Cardiac muscle cell (in vitro differentiated cells and primary cell): ENCODE measurements at regions not wholly inside any gene's neighbourhood (a gene's known extent, or its start where the extent isn't known, plus 50 kb on each side); places are given as distances from the start of the nearest gene placed in this dataset.
"Not testable (repeated sequence)": the region's sequence is repeated elsewhere in the genome, so short reads cannot be mapped to it uniquely, and the experiment has no call there.

Source experiments
- DNase-seq, 2 donors: peaks; one replicate each; pipeline versions ENCODE4 v3.0.0 to v3.0.0-alpha.2; 2010 to 2017; ENCODE audit warnings: low read depth in 1 of 2, low spot score in 1 of 2
- H3K27ac ChIP-seq: fragments of 200-600 bp; sonication (generic); 2 replicates; pipeline ENCODE4 v1.5.1; 2016
- H3K27me3 ChIP-seq: fragments of 200-600 bp; sonication (generic); 2 replicates; pipeline ENCODE4 v1.6.0; 2016; ENCODE audit warnings: control low read depth
- H3K36me3 ChIP-seq: fragments of 200-600 bp; sonication (generic); 2 replicates; pipeline ENCODE4 v1.5.1; 2016; ENCODE audit warnings: control low read depth
- H3K4me1 ChIP-seq: fragments of 200-600 bp; sonication (generic); 2 replicates; pipeline ENCODE4 v1.8.1; 2017; ENCODE audit warnings: low read depth, mild to moderate bottlenecking, mixed run types
- H3K4me3 ChIP-seq: fragments of 200-600 bp; sonication (generic); 2 replicates; pipeline ENCODE4 v1.5.1; 2016; ENCODE audit warnings: mild to moderate bottlenecking
- H3K9me3 ChIP-seq: fragments of 200-600 bp; sonication (generic); 2 replicates; pipeline ENCODE4 v1.5.1; 2017; ENCODE audit warnings: low read depth, mild to moderate bottlenecking, control low read depth
- CTCF ChIP-seq: IDR thresholded peaks from 2 replicates; pipeline ENCODE4 v1.5.1; 2012; ENCODE audit warnings: low read depth, mild to moderate bottlenecking, low read length

DNA sequence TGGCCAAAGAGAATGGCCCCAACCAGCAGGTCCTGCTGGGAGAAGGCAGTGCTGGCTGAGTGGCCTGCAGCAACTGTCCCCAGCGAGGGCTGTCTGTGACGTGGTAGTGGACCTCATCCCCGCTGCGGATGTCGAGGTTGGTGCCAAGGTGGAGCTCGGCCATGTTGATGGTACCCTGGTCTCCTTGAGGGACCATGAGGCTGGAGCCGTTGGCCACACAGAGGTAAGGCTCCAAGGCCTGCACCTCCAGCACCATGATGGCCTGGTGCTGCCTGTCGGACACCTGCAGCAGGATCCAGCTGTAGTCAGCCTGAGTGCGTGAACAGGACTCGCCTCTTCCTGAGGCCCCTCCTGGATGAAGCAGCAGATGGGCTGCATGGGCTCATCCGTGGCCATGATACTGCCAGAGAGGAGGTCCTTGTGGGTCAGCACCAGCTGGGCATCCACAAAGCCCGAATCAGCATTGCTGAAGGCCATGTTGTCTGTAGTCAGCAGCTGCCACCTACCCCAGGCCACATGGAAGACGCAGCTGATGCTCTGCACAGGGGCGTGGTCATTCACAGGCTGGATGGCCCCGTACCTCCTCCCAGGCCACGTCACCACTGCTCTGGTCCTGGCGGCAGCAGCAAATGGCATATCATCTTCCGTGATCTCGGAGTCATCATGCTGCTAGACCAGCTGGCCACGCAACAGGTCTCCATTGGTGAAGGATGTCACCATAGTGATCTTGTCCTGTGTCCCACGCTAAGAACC is 167.5 kb downstream of the GOLGA6L4 start:
- H3K36me3 ChIP-seq: no peaks in the 10 kb centered on the region
- no peaks in the 10 kb centered on the region for H3K9me3 ChIP-seq
- TF ChIP-seq CTCF: no peak
- H3K4me1 ChIP-seq: no peaks in the 10 kb centered on the region
- H3K27me3 ChIP-seq: no peaks in the 10 kb centered on the region
- no peak for DNase-seq
- no peak overlapping the region for H3K27ac ChIP-seq
- no peak overlapping the region for H3K4me3 ChIP-seq

GRCh38 chr15:84409357-84409756 is 173.8 kb downstream of the GOLGA6L4 start:
- not testable (repeated sequence) for H3K36me3 ChIP-seq, H3K4me3 ChIP-seq, DNase-seq, H3K9me3 ChIP-seq, H3K27ac ChIP-seq, H3K27me3 ChIP-seq, H3K4me1 ChIP-seq

DNA sequence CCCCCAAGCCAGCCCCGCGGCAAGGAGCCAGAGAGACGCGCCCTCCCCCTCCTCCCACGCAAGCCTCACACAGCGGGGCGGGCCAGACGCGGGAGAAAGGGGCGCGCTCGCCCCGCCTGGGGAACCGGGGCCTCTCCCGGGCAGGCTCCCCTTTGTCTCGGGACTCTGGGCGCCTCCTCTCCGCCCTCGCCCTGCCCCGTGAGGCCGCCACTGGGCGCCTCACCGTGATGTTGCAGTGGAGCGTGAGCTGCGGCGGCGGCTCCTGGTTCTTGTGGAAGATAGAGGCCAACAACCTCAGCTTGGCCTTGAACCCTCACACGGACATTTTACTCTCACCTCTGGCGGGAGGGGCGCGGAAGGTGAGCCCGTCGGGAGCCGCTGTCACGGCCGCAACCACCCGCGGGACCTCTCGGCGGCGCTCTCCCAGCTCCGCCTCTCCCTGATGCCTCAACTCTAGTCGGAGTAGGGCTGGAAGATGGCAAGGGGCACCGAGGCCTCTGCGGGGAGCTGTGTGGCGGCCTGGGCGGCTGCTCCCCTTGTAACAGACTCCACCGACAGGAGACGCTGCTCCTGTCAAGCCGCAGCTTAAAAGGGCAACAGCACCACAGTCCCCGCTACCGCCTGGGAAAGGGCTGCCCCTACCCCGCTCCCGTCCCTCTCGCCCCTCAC is 179.2 kb upstream of the ZSCAN2 start:
- not testable (repeated sequence) for H3K27ac ChIP-seq, H3K4me1 ChIP-seq, H3K27me3 ChIP-seq, DNase-seq, H3K36me3 ChIP-seq, H3K9me3 ChIP-seq, H3K4me3 ChIP-seq

GRCh38 chr15:84425327-84425726 is 175.5 kb upstream of the ZSCAN2 start:
- not testable (repeated sequence) for DNase-seq, H3K9me3 ChIP-seq, H3K4me3 ChIP-seq, H3K27ac ChIP-seq, H3K27me3 ChIP-seq, H3K4me1 ChIP-seq, H3K36me3 ChIP-seq

DNA sequence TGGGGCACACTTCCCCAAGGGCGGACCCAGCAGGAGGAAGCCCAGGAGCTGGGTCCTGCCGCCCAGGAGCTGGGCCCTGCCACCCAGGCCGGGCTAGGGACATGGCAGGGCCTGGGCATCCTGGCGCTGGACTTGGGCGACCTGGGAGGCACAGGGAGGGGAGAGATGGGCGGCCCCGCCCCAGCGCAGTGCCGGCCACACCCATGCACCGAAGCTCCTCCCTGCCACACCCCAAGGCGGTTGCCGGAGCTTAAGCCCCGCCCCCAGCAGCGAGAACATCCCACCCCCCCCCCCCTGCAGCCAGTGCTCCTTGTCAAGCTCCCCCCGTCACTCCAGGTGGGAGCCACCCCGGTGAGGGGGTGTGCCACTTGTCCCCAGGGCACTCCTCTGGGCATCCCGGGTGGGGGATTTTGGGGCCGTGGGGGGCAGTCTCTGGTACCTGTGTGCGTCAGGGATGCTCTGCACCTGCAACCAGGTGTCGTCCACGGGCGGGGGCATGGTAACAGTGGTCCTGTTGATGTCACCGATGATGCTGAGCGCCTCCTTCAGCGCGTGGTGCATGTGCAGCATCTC is 127.4 kb upstream of the ZSCAN2 start:
- H3K27ac ChIP-seq, H3K36me3 ChIP-seq, DNase-seq, H3K9me3 ChIP-seq, H3K27me3 ChIP-seq, H3K4me1 ChIP-seq, H3K4me3 ChIP-seq: not testable (repeated sequence)

DNA sequence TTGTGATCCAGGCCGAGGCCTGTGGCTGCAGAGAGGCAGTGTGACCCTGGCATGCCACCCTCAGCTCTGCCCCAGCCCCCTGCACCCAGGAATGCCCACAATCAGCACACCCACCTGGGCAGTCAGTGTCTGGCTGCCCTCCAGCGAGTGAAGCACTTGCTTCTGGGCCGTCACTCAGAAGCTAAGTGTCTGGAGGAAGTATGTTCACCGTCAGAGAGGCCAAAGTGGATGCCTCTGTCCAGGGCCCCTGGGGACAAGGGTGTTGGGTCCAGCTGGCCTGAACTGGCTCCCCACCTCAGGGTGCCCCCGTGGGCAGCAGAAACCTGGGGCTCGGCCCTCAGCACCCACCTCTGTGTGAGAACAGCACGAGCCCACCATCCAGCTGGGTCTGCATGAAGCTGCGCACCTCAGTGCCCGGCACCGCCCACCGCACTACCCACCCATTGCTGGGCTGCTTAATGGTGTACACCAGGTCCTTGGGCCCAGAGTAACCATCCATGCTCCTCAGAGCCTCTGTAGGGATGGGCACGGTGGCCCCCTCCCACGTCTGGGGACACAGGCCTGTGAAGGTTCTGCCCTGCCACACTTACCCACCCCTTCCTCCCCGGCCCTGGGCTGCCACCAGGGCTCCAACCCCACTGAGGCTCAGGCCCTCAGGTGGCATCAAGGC is 124.3 kb upstream of the ZSCAN2 start:
- H3K27me3 ChIP-seq, H3K9me3 ChIP-seq, H3K36me3 ChIP-seq, H3K4me1 ChIP-seq, DNase-seq, H3K4me3 ChIP-seq, H3K27ac ChIP-seq: not testable (repeated sequence)

GRCh38 chr15:84477550-84477949 is 123.3 kb upstream of the ZSCAN2 start:
- not testable (repeated sequence) for H3K27me3 ChIP-seq

GRCh38 chr15:84480174-84480681 is 120.6 kb upstream of the ZSCAN2 start:
- H3K4me3 ChIP-seq, H3K27me3 ChIP-seq, H3K27ac ChIP-seq, H3K4me1 ChIP-seq, H3K9me3 ChIP-seq, H3K36me3 ChIP-seq, DNase-seq: not testable (repeated sequence)

More at GRCh38 chr15:84477550-84477949, 123.3 kb upstream of the ZSCAN2 start:
- H3K9me3 ChIP-seq, H3K4me3 ChIP-seq, DNase-seq, H3K27ac ChIP-seq, H3K4me1 ChIP-seq, H3K36me3 ChIP-seq: not testable (repeated sequence)

GRCh38 chr15:84483859-84484258 is 117.0 kb upstream of the ZSCAN2 start:
- DNase-seq: not testable (repeated sequence)

DNA sequence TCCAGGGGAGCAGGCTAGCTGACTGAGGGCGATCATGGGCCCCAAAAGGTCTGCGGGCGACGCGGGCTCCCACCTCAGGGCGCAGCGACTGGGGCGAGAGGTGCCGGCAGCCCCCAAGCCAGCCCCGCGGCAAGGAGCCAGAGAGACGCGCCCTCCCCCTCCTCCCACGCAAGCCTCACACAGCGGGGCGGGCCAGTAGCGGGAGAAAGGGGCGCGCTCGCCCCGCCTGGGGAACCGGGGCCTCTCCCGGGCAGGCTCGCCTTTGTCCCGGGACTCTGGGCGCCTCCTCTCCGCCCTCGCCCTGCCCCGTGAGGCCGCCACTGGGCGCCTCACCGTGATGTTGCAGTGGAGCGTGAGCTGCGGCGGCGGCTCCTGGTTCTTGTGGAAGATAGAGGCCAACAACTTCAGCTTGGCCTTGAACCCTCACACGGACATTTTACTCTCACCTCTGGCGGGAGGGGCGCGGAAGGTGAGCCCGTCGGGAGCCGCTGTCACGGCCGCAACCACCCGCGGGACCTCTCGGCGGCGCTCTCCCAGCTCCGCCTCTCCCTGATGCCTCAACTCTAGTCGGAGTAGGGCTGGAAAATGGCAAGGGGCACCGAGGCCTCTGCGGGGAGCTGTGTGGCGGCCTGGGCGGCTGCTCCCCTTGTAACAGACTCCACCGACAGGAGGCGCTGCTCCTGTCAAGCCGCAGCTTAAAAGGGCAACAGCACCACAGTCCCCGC is 100.5 kb upstream of the ZSCAN2 start:
- not testable (repeated sequence) for H3K4me3 ChIP-seq, H3K9me3 ChIP-seq, H3K27ac ChIP-seq, H3K36me3 ChIP-seq, DNase-seq, H3K27me3 ChIP-seq, H3K4me1 ChIP-seq

More at GRCh38 chr15:84483859-84484258, 117.0 kb upstream of the ZSCAN2 start:
- not testable (repeated sequence) for H3K4me3 ChIP-seq, H3K36me3 ChIP-seq, H3K4me1 ChIP-seq, H3K27ac ChIP-seq, H3K9me3 ChIP-seq, H3K27me3 ChIP-seq

DNA sequence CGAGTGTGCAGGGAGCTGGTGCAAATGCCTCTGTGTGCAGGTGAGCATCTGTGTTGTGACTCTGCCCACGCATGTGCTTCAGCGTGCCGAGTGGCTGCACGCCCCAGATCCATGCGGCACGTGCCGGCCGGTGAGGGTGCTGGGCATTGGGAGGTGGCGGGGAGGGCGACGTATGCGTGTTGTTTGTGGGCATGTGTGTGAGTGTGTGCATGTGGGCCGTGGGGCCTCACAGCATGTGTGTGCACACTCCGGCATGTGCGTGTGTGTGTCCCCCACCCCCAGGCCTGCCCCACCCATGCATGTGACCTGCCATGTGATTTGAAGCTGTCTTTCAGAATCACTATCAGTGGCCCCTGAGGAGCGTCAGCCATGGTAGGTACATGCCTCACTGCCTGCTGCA is 97.7 kb upstream of the ZSCAN2 start:
- H3K9me3 ChIP-seq, DNase-seq, H3K27ac ChIP-seq, H3K4me3 ChIP-seq, H3K36me3 ChIP-seq, H3K4me1 ChIP-seq, H3K27me3 ChIP-seq: not testable (repeated sequence)

DNA sequence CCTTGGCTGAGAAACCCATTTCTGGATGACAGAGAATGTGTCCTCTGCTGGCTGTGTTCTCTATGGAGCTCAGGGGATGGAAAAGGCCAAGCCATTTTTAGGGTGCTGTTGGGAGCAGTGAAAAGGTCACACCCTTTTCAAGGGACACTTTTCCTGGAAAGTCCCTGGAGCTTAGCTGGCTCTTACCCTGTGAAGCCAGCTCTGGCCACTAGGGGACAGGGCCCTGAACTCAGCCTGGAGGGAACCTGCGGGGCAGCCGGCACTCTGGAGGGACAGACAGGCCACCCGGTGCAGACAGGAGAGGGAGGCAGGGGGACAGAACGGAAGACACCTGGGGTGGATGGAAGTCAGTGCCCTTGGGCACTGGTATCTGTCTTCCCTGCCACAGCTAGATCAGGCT is 95.3 kb upstream of the ZSCAN2 start:
- not testable (repeated sequence) for H3K36me3 ChIP-seq, DNase-seq

More for the DNA sequence above, 95.3 kb upstream of the ZSCAN2 start:
- H3K4me3 ChIP-seq, H3K27ac ChIP-seq, H3K9me3 ChIP-seq, H3K27me3 ChIP-seq, H3K4me1 ChIP-seq: not testable (repeated sequence)
